ENCODE measurements at regions not wholly inside any gene's neighbourhood (a gene's known extent, or its start where the extent isn't known, plus 50 kb on each side); places are given as distances from the start of the nearest gene placed in this dataset.
"Not testable (repeated sequence)": the region's sequence is repeated elsewhere in the genome, so short reads cannot be mapped to it uniquely, and the experiment has no call there.

DNA sequence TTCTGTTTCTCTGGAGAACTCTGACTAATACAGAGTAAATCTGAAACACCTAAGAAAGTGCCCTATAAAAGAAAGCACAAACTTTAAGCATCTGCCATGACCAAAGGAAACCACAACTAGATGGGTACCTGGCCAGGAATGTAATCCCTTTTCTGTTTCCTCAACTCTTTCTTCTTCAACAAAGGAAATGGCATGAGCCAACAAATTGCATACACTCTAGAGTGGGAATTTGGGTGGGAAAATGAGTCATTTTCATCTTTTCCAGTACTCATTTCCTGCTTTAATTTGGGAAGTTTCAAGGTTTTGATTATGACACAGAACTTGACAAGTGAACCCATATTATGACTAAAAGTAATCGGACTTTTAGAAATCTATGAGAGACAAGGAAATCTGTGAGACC, 349.2 kb upstream of the RORB start:
- DNase-seq (ENCODE audit: low read depth in 2 of 2) = no peak

DNA sequence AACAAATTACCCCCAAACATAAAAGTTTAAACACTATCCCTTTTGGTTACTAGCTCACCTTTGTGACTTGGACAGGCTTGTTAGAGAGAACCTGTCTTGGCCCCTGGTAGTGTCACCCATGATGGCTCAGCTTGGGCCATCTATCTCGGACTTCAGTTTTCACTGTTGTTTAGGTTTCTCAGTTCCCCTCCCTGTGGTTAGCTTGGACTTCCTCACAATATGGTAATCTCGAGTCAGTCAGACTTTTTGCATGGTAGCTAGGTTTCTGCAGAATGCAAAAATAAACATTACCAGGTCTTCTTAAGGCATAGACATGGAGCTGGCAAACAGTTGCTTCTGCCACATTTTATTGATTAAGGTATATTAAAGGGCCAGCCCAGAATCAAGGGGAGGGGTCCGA, 324.3 kb upstream of the RORB start:
- no peak for DNase-seq (ENCODE audit: low read depth in 2 of 2)

DNA sequence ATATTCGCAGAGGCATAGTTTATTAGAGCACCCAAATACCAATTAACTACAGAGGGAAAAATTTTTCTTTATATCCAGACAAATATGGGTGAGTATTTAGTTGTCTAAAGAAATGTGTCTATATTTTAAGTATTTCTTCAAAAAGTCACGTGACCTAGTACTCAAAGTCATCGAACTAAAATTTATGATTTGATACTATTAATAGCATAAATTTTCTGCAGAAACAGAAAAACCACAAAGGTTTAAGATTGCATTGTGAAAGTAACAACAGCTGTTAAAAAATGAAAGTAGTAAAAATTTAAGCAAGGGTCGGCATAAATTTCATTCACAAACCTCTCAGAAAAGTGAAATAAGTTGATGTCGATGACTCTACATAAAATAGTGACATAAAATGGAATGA, 323.9 kb upstream of the RORB start:
- DNase-seq (ENCODE audit: low read depth in 2 of 2) = no peak

DNA sequence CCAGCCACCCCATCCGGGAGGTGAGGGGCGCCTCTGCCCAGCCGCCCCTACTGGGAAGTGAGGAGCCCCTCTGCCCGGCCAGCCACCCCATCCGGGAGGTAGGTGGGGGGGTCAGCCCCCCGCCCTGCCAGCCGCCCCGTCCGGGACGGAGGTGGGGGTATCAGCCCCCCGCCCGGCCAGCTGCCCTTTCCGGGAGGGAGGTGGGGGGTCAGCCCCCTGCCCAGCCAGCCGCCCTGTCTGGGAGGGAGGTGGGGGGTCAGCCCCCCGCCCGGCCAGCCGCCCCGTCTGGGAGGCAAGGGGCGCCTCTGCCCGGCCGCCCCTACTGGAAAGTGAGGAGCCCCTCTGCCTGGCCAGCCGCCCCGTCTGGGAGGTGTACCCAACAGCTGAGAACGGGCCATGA, 299.4 kb upstream of the RORB start:
- not testable (repeated sequence) for DNase-seq (ENCODE audit: low read depth in 2 of 2)

DNA sequence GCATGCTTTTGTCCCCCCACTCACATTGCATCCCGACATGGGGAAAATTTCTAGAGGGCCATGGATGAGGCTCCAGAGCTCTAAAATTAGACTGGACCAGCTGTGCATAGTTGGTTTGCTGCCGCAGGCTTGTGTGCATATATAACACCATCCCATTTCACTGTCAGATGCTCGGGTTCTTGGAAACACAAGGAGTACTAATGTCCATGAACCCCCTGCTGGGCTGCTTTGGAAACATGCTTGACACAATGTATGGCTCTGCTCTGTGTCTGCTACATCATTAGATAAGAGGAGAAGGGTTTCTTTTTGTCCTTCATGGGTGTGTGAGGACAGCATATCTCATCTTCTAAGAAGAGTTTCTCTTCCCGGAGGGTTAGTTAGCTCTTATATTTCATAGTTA, 292.1 kb upstream of the RORB start:
- DNase-seq (ENCODE audit: low read depth in 2 of 2) = no peak

DNA sequence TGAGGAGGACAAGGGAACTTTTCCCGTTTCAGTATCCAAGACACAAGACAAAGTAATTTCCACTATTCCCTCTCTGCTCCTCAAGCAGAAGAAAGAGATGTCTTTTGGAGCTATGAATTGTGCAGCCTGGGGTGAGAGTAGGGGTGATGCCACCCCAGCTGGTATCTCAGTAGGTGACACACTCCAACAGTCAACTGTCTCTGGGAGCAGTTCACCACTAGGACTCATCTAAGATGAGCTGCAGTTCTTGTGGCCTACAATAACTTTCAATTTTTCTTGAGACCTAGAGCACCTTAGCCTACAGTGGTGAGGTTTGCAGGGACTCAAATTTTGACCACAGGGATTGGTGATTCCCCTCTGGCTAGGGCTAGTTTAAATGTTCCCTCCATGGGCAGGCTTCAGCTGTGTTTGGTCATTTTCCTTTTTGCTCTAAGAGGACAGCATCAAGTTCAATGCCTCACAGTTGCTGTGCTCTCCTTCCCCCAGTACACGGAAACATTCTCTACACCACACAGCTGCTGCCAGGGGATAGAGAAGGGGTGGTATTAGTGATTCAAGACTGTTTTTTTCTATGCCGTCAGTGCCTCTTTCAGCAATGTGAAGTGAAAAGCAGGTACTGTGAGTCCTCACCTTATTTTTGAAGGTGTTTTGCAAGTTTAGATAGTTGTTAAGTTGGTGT, 278.6 kb upstream of the RORB start:
- no peak for DNase-seq (ENCODE audit: low read depth in 2 of 2)

DNA sequence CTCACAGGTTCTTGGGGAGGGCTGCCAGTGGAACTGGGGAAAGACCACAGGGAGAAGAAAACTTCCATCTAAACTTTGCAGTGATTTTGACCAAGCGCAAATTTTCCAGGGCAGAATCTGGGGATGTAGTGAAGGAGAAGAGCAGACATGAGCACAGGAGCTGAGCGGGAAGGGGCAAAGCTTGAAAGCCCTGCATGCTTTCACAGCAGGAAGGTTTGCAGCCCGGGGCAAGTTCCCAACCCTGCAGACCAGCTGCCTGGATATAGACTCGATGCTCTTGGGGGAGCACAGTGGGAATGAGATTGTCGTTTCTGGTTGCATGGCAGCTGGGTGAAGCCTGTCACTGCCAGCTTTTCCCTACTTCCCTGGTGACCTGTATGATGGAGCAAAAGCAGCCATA, 276.8 kb upstream of the RORB start:
- no peak for DNase-seq (ENCODE audit: low read depth in 2 of 2)

DNA sequence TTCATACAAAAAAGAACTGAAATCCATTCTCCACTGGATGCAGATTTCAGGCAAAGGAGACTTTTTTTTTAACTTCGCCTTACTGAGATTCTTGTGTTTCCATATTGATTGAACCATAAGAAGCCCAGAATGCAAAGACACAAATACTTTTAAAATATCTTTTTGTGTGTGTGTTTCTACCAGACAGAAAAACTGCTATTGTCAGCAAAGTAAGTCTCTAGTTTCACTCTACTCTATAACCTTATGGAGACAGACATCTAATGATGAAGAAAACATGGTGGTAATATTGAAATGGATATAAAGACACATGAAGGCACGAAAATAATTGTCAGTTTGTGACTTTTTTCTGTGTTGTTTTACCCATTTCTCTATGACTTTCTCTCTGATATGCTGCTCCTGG, 260.3 kb upstream of the RORB start:
- no peak for DNase-seq (ENCODE audit: low read depth in 2 of 2)

DNA sequence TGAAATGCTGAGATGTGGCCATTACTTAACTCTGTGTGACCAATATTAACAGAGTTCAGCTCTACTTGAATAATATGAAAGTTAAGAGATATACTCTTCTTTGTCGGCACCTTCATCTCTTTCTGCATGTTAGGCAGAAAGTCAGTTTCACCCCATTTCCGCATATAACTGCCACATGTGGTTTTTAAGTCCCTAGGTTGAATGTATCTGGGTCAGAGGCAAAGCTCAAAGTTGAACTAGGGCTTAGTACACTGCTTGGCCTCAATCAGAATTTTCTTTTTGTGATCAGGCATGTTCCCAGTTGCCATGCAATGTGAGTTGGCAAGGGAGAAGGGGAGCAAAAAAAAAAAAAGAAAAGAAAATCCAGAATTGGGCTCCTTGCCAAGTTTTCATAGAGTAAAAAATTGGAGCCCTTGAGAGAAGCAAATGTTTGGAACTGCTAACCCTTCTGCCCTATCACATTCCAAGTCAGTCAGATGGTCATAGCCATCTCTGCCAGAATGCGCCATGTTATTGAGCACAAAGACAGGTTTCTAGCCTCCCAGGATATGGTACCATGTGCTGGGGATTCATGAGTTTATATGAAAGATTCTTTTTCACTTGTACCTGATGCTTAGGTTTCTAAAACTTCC, 251.2 kb upstream of the RORB start:
- DNase-seq (ENCODE audit: low read depth in 2 of 2) = no peak

DNA sequence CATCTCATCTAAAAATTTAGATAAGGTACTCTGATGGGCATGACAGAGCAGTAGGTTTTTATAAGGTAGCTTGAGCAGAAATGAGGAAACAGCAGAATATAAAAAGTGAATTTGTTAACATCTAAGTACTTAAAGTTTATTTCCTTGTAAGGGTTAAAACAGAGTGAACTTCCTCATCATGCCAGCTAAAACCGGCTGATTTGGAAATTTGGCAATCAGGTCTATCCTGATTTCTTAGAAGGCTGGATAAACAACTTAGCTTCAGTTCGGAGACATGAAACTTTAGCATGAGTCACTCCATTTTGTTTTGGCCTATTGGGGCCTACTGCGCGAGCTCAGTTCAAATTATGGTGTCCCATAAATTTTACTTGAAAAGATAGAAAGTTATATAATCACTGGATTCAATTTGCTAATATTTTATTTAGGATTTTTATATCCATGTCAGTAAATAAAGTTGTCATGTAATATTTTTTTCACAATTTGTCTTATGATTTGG, 241.6 kb upstream of the RORB start:
- DNase-seq (ENCODE audit: low read depth in 2 of 2) = no peak

DNA sequence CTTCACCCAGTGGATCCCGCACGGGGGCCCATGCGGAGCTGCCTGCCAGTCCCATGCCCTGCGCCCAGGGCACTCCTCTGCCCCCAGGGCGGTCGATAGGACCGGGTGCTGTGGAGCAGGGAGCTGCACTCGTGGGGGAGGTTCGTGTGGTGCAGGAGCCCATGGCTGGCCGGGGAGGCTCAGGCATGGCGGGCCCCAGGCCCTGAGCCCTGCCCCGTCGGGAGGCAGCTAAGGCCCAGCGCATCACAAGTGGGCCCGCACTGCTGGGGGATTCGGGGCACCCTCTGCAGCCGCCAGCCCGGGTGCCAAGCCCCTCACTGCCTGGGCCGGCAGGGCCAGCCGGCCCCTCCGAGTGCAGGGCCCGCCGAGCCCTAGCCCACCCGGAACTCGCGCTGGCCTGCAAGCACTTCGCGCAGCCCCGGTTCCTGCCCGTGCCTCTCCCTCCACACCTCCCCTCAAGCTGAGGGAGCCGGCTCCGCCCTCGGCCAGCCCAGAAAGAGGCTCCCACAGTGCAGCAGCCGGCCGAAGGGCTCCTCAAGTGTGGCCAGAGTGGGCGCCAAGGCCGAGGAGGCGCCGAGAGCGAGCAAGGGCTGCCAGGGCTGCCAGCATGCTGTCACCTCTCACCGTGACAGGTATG, 221.1 kb upstream of the RORB start:
- no peak for DNase-seq (ENCODE audit: low read depth in 2 of 2)

DNA sequence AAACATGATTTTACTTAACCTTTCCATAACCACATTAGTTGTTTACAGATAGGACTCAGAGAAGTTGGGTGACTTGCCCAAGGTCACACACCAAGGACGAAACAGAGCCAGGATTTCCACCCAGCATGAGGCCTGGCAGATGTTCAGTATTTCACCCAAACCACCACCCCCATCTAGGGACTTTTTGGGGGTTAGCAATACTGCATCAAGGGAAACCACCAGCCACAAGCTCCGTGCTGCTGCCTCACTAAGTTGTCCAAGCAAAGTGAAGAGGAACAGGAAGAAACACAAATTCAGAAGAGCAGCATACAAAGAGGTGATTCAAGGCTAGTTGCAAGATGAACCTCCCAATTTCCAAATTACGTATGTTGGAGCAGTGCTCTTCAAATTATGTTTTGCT, 219.6 kb upstream of the RORB start:
- no peak for DNase-seq (ENCODE audit: low read depth in 2 of 2)

DNA sequence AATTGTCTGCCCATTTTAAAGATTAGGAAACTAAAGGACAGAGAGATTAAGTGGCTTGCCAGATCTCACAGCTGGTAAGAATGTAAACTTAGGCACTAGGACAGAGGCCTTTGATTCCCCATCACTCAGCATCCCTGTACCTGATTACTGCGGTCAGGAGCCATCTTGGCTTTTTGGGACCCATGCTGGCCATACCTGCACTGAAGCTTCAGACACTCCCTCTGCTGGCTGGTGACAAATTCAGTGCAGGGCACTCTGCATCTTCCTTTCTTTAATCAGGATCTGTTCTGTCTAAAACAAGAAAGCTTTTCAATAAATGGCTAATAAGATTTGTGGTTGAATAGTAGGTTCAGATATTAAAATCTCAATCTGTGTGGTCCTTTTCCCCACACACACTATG, 215.5 kb upstream of the RORB start:
- DNase-seq (ENCODE audit: low read depth in 2 of 2) = no peak

DNA sequence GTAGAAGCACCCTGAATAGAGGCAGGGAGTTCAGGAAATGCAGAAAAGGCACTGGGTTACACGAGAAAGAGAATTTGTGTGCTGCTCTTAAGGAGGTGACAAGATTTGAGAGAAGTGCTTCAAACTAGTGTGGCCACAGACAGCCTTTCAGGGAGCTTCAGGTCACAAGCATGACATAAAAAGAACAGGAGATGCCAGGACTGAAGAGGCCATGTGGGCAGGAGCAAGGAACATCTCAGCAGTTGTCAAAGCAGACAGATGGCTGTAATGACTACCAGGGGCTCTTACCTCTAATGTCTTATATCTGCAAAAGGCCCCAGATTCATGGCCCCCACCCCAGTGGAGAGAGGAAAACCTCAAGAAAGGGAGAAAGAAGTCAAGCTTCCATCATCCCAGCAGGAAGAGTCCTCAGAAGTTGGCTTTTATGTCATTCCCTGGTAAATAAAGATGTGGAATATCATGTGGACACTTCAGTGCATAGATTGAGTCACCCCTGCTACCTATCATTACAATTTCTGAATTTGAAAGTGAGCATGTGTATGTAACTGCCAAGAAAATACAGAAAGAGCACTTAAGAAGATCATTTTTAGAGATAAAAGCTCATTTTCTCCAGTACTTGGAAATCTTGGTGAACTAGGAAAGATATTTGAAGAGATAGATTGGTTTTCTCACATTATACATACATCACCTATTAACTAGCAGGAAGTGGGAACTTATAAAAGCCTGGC, 214.4 kb upstream of the RORB start:
- no peak for DNase-seq (ENCODE audit: low read depth in 2 of 2)

DNA sequence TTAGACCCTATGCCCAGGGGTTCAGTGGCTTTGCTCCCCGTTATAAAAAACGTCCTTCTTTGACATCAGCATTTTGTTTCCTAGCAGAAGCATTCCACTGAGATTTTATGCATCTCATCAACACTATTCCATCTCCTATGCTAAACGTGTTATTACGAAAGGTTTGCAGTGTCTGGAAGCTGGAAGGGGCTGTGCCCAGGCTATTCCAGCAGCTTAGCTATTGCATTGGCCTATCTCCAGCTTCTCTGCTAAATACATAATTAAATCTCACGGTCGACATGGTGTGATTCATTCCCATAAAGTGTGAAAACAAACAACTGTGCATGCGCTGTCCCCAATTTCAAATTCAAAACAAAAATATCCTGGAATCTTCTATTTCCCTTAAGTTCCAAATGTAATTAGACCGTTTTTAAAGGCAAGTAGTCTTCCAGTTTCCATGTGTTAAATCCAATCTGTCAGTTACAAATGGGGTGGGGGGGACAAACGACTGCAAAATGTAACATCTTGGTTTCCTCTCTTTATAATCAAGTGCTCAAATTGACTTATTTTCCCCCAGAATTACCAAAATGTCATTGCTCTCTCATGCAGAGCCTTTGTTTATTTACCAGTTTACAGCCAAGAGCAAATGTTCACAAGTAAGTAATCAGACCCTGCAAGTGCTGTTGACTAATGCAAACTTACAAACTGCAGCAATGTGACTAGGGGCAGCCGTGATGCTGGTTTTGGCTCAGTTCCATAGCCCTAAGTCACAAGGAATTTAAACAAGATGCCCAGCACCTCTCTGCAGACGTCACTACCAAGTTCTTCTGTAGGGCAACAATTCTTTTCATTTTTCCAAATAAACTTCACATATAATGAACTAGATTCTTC, 212.3 kb upstream of the RORB start:
- no peak for DNase-seq (ENCODE audit: low read depth in 2 of 2)

DNA sequence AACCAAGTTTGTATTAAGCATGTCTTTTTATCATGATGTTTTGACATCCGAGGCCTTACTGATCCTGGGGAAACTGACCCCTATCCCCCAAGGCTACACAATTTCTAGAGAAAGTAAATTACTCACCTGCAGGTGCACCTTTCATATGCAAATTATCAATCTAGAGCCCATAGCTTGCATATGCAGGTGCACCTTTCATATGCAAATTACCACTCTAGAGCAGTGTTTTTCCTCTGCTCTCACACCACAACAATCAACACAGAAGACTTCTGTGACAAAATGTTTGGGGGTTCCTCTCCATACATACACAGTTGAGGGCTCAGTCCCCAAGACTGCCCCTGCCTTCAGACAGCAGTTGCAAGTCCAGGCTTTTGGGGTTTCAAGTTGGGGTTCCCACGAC, 203.7 kb upstream of the RORB start:
- no peak for DNase-seq (ENCODE audit: low read depth in 2 of 2)

DNA sequence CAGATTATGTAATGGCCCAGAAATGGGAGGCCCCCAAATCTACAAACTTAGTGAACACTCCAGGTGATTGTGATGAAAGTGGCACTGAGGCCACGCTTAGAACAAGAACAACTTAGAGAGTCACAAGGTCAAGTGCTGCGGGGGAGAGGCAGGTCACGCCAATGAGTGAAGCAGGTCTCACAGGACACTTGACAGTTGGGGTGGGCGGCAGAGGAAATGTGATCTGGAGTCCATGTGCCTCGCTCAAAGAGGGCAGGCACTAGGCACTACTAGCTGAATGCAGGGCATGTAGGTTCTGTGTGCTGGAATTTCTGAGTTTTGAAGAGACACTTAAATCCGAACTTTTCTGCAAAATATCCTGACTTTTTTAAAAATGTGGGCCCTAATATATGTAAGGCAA, 193.2 kb upstream of the RORB start:
- DNase-seq (ENCODE audit: low read depth in 2 of 2) = no peak

DNA sequence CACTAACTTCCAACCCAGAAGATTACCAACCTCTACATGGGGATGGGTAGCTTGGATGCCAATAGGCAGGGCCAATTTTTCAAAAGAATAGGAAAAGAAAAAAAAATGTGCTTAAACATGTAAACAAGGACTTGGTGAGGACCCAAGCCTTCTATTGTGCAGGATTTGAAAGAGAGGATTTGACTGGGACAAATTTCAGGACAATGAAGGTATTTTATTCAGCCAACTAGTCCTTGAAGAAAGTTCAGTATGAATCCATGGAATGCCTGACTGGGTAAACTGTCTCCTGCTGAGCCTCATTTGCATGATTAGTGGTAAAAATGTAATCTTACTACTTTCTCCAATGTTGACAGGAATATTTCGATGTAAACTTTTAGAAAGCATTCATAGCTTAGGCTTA, 192.5 kb upstream of the RORB start:
- DNase-seq (ENCODE audit: low read depth in 2 of 2) = no peak

DNA sequence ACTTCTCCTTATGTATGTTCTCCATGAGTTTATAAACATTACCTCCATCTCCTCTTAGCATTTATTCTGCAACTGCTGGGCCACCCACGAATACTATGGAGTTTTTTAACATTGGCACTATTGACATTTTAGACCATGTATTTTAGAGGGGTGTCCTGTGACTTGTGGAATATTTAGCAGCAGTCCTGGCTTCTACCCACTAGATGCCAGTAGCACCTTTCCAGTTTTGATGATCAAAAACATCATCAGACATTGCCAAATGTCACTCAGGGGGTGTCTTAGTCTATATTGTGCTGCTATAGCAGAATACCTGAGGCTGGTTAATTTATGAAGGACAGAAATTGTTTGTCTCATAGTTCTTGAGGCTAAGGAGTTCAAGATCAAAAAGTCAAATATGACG, 187.5 kb upstream of the RORB start:
- DNase-seq (ENCODE audit: low read depth in 2 of 2) = no peak

DNA sequence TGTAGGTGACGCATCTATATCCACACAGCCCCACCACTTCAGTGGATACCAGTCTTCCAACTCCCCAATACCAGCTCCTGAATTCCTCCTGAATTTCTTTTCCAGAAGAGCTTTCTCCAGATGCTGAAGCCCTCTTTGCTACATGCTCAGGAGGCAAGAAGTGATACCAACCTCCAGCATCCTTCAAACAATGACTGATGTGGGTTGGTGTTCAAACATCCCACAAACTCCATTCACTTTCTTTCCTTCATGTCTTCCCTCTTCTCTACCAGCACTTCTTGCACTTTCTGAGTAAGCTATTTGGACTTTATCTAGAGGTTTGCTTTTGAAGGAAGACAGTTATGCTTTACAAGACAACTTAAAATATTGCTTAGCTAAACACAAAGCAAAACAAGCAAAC, 179.9 kb upstream of the RORB start:
- DNase-seq (ENCODE audit: low read depth in 2 of 2) = no peak

DNA sequence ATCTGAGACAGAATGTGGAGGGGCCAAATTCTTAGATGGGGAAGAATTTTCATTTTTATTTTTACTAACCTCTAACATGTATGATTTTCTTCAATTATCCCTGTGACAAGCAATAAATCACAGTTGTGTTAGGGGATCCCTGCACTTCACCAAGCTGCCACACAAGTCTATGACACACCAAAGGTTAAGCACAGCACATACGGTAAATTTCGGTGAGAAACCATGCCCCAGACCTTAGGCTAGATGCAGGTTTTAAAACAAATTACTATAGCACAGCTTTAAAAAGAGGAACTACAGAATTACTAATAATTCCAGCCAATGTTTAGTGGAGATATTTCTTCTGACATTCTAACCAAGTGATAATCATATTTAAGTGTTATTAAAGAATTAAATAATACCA, 175.7 kb upstream of the RORB start:
- DNase-seq (ENCODE audit: low read depth in 2 of 2) = no peak

Data from dermis microvascular lymphatic vessel endothelial cell (primary cell).